HepG2 (cell line): ENCODE measurements at regions not wholly inside any gene's neighbourhood (a gene's known extent, or its start where the extent isn't known, plus 50 kb on each side); places are given as distances from the start of the nearest gene placed in this dataset.

ENCODE experiments used
- ATAC-seq: fragments of 200-7000 bp; cut with Tn5 transposase; 3 replicates; pipeline ENCODE4 v1.9.1; 2020; ENCODE audit warnings: mild to moderate bottlenecking, moderate library complexity
- BruUV-seq: library from RNA; stranded (reverse); fragments of 400-500 nt; replicated peaks from 2 replicates; lab custom pipeline; 2021; lab: Mats Ljungman, UMichigan
- CTCF ChIA-PET: fragments of 300-600 bp; formaldehyde crosslinking; extraction: SDS; loops from one replicate; lab custom pipeline; 2021; ENCODE audit warnings: low total read pairs, inconsistent platforms, low intra/inter-chr PET ratio; lab: Yijun Ruan, JAX
- POLR2A ChIA-PET: fragments of 350-600 bp; sonication (Branson Sonifier 250); formaldehyde crosslinking; loops from one replicate; lab custom pipeline; 2020; ENCODE audit warnings: antibody characterized with exemption, inconsistent platforms; lab: Yijun Ruan, JAX
- DNase-seq: peaks from one replicate; pipeline ENCODE4 v3.0.0-alpha.2; 2015; ENCODE audit warnings: low spot score
- FAIRE-seq: peaks from 3 replicates; lab custom pipeline; 2011; peaks lifted over from hg19 to GRCh38; lab: Jason Lieb, UNC
- H2AFZ ChIP-seq: one replicate; pipeline ENCODE4 v1.6.1; 2011; ENCODE audit warnings: low read length, inconsistent platforms
- H3K27ac ChIP-seq: fragments of 300-600 bp; 3 replicates; pipeline ENCODE4 v1.8.0; 2011; ENCODE audit warnings: mixed run types, mild to moderate bottlenecking, mixed read lengths, low read length, inconsistent platforms; ENCODE audit not compliant: insufficient read depth; ENCODE audit errors: extremely low read length
- H3K27me3 ChIP-seq, 2 experiments: fragments of 200-600 bp in 1 of 2; 2 replicates in 1 of 2; 3 replicates in 1 of 2; pipeline versions ENCODE4 v1.6.0 to v1.8.0; 2011; ENCODE audit warnings: low read length in 2 of 2, mild to moderate bottlenecking in 2 of 2, moderate library complexity in 2 of 2, inconsistent platforms in 1 of 2; ENCODE audit not compliant: insufficient read depth in 2 of 2, control insufficient read depth in 1 of 2
- H3K36me3 ChIP-seq, 2 experiments: fragments of 200-600 bp in 1 of 2; replicated peaks in 1 of 2; 2 replicates in 1 of 2; 3 replicates in 1 of 2; pipeline versions ENCODE4 v1.5.1 to v1.8.0; 2011; ENCODE audit warnings: low read length in 2 of 2, inconsistent platforms in 1 of 2; ENCODE audit not compliant: insufficient read depth in 2 of 2, control insufficient read depth in 1 of 2
- H3K4me1 ChIP-seq: 2 replicates; pipeline ENCODE4 v1.5.1; 2012; ENCODE audit warnings: low read length, inconsistent platforms; ENCODE audit not compliant: insufficient read depth
- H3K4me2 ChIP-seq: 2 replicates; pipeline ENCODE4 v1.6.0; 2011; ENCODE audit warnings: low read depth, low read length, inconsistent platforms
- H3K4me3 ChIP-seq, 3 experiments: fragments of 200-600 bp in 1 of 3; sonication (generic), shearing (Covaris generic) in 1 of 3; replicated peaks in 1 of 3; 2 replicates each; pipeline ENCODE4 v1.5.1; 2011 to 2016; ENCODE audit warnings: low read length in 3 of 3, inconsistent platforms in 2 of 3, low read depth in 2 of 3, mild to moderate bottlenecking in 2 of 3, control low read depth in 1 of 3, mixed read lengths in 1 of 3; ENCODE audit not compliant: insufficient read depth in 1 of 3
- H3K79me2 ChIP-seq: one replicate; pipeline ENCODE4 v1.6.1; 2011; ENCODE audit warnings: low read length, inconsistent platforms; ENCODE audit not compliant: insufficient read depth
- H3K9ac ChIP-seq: 2 replicates; pipeline ENCODE4 v1.6.0; 2011; ENCODE audit warnings: mild to moderate bottlenecking, low read depth, low read length, inconsistent platforms; ENCODE audit not compliant: insufficient read depth
- H3K9me3 ChIP-seq: 2 replicates; pipeline ENCODE4 v1.5.1; 2012; ENCODE audit warnings: mild to moderate bottlenecking, low read length
- H4K20me1 ChIP-seq: 2 replicates; pipeline ENCODE4 v1.6.0; 2011; ENCODE audit warnings: inconsistent platforms, mild to moderate bottlenecking, low read length, moderate library complexity; ENCODE audit not compliant: insufficient read depth
- EP300 ChIP-seq, 3 experiments: sonication (generic) in 1 of 3; formaldehyde crosslinking in 1 of 3; IDR thresholded peaks; 2 replicates each; pipeline versions ENCODE4 v1.5.1 to v1.6.1; 2011 to 2020; ENCODE audit warnings: low read depth in 2 of 3, low read length in 2 of 3, borderline replicate concordance in 1 of 3, improper control_type of control experiment in 1 of 3, mild to moderate bottlenecking in 1 of 3, missing genetic modification reagents in 1 of 3, moderate library complexity in 1 of 3
- FOXA3 ChIP-seq: IDR thresholded peaks from 2 replicates; pipeline ENCODE4 v1.6.1; 2016; ENCODE audit warnings: missing genetic modification reagents, missing compliant biosample characterization
- FOXJ3 ChIP-seq: sonication (generic); formaldehyde crosslinking; IDR thresholded peaks from 2 replicates; pipeline ENCODE4 v1.4.0; 2020; ENCODE audit warnings: missing genetic modification reagents, mild to moderate bottlenecking, borderline replicate concordance
- FOXP1 ChIP-seq, 2 experiments: fragments of 450-650 bp in 1 of 2; IDR thresholded peaks; 2 replicates each; pipeline ENCODE4 v1.6.1; 2017 to 2018; ENCODE audit warnings: antibody characterized with exemption in 1 of 2
- NFIC ChIP-seq: IDR thresholded peaks from 2 replicates; pipeline ENCODE4 v1.6.1; 2012; ENCODE audit warnings: mild to moderate bottlenecking, low read length, inconsistent platforms
- RAD21 ChIP-seq: fragments of 450-650 bp; formaldehyde crosslinking; IDR thresholded peaks from 2 replicates; pipeline ENCODE4 v1.5.0; 2020; ENCODE audit warnings: mild to moderate bottlenecking
- SATB2 ChIP-seq: sonication (generic); formaldehyde crosslinking; IDR thresholded peaks from 2 replicates; pipeline ENCODE4 v1.5.0; 2020; ENCODE audit warnings: missing genetic modification reagents
- SRF ChIP-seq: IDR thresholded peaks from 2 replicates; pipeline ENCODE4 v1.6.1; 2011; ENCODE audit warnings: mild to moderate bottlenecking, low read depth, low read length, moderate library complexity
- TARDBP ChIP-seq: sonication (generic); formaldehyde crosslinking; IDR thresholded peaks from 2 replicates; pipeline ENCODE4 v1.8.0; 2022; ENCODE audit warnings: mild to moderate bottlenecking, missing genetic modification reagents
- ZNF496 ChIP-seq: sonication (generic); formaldehyde crosslinking; IDR thresholded peaks from 2 replicates; pipeline ENCODE4 v1.8.1; 2023; ENCODE audit warnings: mild to moderate bottlenecking, moderate library complexity, missing genetic modification reagents; ENCODE audit not compliant: insufficient replicate concordance
- WGBS: methylation state at CpG from one replicate; pipeline ENCODE4 v1.1.6; 2017; ENCODE audit warnings: low lambda C conversion rate; 5-methylcytosine and 5-hydroxymethylcytosine counted together
- in situ Hi-C: cut with HindIII; loops from 2 replicates; pipeline ENCODE4 v1.10.0; 2017; ENCODE audit warnings: low pct_unique_long_range_greater_than_20kb; ENCODE audit not compliant: extremely low pct_ligation_motif_present
- intact Hi-C: fragments of 100-400 bp; cut with micrococcal nuclease; formaldehyde crosslinking; loops from one replicate; pipeline ENCODE4 v1.10.0; 2022; ENCODE audit not compliant: unreplicated experiment
- TF ChIP-seq, protein P1 (sequence below): IDR thresholded peaks from 2 replicates; pipeline ENCODE4 v1.6.1; 2016; ENCODE audit warnings: low read depth, control low read depth
- TF ChIP-seq, protein P2 (sequence below): sonication (generic); formaldehyde crosslinking; conservative IDR thresholded peaks from 2 replicates; pipeline ENCODE4 v1.4.0; 2020; ENCODE audit warnings: mild to moderate bottlenecking, missing genetic modification reagents, moderate library complexity
- TF ChIP-seq, protein P3 (sequence below): sonication (generic); formaldehyde crosslinking; IDR thresholded peaks from 2 replicates; pipeline ENCODE4 v1.4.0; 2020; ENCODE audit warnings: missing genetic modification reagents

DNA sequence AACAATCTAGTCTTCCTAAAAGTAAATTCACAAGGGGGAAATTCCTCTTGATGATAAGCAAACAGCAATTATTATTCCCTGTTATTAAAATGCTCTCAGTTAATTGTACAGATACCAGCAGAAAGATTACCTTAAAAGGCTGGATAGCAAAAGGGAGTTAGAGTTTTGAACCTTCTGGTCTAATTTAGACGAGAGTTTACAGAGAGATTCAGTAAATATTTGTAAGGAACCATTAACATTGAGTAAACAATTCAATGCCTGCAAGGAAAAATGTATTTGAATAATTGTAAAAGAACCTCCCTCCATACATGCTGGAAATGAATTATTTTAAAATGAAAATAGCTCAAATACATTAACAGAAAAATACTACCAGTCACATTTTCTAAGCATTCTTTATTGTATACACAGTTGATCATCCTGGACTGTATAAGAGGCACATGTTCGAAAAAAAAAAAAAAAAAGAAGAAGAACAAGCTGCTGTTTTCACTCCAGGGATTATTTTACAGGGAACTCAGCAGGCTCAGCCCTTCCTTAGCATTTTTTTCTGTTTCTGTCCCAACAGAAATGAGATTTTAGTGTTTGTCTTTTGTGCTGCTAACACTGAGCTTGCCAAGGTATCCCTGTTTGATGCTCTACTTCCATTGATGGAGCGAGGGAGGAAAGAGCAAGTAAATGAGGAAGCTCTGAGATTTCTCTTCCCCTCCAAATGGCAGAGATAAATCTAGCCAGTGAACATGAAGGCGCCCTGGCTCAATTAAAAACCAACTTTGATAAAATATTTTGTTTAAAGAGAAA, 141.1 kb downstream of the ENC1 start:
- Histone ChIP-seq H3K36me3 (no peaks in the 10 kb centered on the region; a peak in 1 of 5 replicates), H3K9me3 (no peaks in the 10 kb centered on the region), H3K4me3 (peak overlapping the region; percentile 8 to 43 (median 32); a peak in 3 of 6 replicates), H2AFZ (no peak overlapping the region), H3K27me3 (no peaks in the 10 kb centered on the region), H4K20me1 (no peaks in the 10 kb centered on the region), H3K4me1 (peaks cover 74% of the 10 kb centered on the region), H3K27ac (peak overlapping the region; percentile 72), H3K79me2 (no peaks in the 10 kb centered on the region), H3K9ac (peak overlapping the region; percentile 42), H3K4me2 (peak overlapping the region; percentile 82)
- in situ Hi-C loops, result loop anchor here (5.0 kb wide), 2 partner anchors 38 to 138 kb away; no protein-coding TSS in a partner anchor
- BruUV-seq, result no TSS peak
- CTCF ChIA-PET, result no interaction called here
- POLR2A ChIA-PET, result interaction anchor here (0.8 to 6.3 kb wide), 8 partner anchors 16 to 141 kb away, joined by 3 to 62 read pairs (median 3); partner anchors contain the start of gene ENC1
- ATAC-seq (peak; percentile 2; the same call in 1 of the 3 replicates), DNase-seq (peak; percentile 15), FAIRE-seq (no peak)
- 4% methylated on average over 4 of the region's 4 CpGs for WGBS
- intact Hi-C loops, result loop anchor here (1.0 to 5.0 kb wide), 3 partner anchors 83 to 141 kb away; partner anchors contain the start of gene ENC1
- 0 out of 2 replicates have a peak, but pooled peaks have one; percentile 41 for TF ChIP-seq SATB2 (CRISPR knock-in tag)
- TF ChIP-seq EP300 (IDR thresholded peaks at IDR 0.05; ENCODE audit: low read depth in 2 of 2, low read length in 2 of 2), result peak in 1 of 2 experiments; percentile 50; a peak in 1 of 4 replicates
- TF ChIP-seq EP300 (CRISPR knock-in tag; IDR thresholded peaks at IDR 0.05; ENCODE audit: borderline replicate concordance), result no peak
- no peak for TF ChIP-seq ZNF496 (CRISPR knock-in tag)
- TF ChIP-seq, protein P1, sequence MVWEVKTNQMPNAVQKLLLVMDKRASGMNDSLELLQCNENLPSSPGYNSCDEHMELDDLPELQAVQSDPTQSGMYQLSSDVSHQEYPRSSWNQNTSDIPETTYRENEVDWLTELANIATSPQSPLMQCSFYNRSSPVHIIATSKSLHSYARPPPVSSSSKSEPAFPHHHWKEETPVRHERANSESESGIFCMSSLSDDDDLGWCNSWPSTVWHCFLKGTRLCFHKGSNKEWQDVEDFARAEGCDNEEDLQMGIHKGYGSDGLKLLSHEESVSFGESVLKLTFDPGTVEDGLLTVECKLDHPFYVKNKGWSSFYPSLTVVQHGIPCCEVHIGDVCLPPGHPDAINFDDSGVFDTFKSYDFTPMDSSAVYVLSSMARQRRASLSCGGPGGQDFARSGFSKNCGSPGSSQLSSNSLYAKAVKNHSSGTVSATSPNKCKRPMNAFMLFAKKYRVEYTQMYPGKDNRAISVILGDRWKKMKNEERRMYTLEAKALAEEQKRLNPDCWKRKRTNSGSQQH (CRISPR knock-in tag), result no peak
- TF ChIP-seq NFIC, result 0 out of 2 replicates have a peak, but pooled peaks have one; percentile 48
- peak; percentile 78 for TF ChIP-seq SRF
- 0 out of 2 replicates have a peak, but pooled peaks have one; percentile 17 for TF ChIP-seq TARDBP (CRISPR knock-in tag)
- TF ChIP-seq FOXP1 (IDR thresholded peaks at IDR 0.05), result no peak
- peak; percentile 47; the same call in 1 of the 2 replicates for TF ChIP-seq FOXP1 (CRISPR knock-in tag; IDR thresholded peaks at IDR 0.05)
- TF ChIP-seq, protein P2, sequence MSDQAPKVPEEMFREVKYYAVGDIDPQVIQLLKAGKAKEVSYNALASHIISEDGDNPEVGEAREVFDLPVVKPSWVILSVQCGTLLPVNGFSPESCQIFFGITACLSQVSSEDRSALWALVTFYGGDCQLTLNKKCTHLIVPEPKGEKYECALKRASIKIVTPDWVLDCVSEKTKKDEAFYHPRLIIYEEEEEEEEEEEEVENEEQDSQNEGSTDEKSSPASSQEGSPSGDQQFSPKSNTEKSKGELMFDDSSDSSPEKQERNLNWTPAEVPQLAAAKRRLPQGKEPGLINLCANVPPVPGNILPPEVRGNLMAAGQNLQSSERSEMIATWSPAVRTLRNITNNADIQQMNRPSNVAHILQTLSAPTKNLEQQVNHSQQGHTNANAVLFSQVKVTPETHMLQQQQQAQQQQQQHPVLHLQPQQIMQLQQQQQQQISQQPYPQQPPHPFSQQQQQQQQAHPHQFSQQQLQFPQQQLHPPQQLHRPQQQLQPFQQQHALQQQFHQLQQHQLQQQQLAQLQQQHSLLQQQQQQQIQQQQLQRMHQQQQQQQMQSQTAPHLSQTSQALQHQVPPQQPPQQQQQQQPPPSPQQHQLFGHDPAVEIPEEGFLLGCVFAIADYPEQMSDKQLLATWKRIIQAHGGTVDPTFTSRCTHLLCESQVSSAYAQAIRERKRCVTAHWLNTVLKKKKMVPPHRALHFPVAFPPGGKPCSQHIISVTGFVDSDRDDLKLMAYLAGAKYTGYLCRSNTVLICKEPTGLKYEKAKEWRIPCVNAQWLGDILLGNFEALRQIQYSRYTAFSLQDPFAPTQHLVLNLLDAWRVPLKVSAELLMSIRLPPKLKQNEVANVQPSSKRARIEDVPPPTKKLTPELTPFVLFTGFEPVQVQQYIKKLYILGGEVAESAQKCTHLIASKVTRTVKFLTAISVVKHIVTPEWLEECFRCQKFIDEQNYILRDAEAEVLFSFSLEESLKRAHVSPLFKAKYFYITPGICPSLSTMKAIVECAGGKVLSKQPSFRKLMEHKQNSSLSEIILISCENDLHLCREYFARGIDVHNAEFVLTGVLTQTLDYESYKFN (CRISPR knock-in tag), result 0 out of 2 replicates have a peak, but pooled peaks have one; percentile 36
- TF ChIP-seq FOXJ3 (CRISPR knock-in tag), result peak; percentile 48; the same call in 1 of the 2 replicates
- TF ChIP-seq FOXA3 (CRISPR knock-in tag), result peak; percentile 38
- TF ChIP-seq, protein P3, sequence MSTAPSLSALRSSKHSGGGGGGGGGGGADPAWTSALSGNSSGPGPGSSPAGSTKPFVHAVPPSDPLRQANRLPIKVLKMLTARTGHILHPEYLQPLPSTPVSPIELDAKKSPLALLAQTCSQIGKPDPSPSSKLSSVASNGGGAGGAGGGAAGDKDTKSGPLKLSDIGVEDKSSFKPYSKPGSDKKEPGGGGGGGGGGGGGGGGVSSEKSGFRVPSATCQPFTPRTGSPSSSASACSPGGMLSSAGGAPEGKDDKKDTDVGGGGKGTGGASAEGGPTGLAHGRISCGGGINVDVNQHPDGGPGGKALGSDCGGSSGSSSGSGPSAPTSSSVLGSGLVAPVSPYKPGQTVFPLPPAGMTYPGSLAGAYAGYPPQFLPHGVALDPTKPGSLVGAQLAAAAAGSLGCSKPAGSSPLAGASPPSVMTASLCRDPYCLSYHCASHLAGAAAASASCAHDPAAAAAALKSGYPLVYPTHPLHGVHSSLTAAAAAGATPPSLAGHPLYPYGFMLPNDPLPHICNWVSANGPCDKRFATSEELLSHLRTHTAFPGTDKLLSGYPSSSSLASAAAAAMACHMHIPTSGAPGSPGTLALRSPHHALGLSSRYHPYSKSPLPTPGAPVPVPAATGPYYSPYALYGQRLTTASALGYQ (CRISPR knock-in tag), result 0 out of 2 replicates have a peak, but pooled peaks have one; percentile 46
- no peak for TF ChIP-seq RAD21 (CRISPR knock-in tag)
